ENCODE measurements at regions not wholly inside any gene's neighbourhood (a gene's known extent, or its start where the extent isn't known, plus 50 kb on each side); places are given as distances from the start of the nearest gene placed in this dataset.

DNA sequence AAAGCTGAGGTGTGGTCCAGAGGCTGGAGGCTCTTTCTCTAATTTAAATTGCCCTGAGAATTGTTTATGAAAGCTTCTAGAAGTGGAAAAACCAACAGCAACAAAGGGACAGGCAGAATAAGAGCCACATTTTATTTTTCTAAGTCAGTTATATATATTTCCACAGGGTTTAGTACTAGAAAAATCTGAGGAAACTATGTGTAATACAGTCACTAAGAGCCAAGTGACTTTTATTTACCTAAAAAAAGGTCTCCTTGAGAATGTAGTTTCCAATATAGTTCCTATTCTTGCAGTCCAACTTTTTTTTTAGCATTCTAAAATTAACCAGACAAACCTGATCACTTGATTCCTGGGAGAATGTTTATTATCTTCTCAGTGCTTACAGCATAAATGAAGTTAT is 296.6 kb upstream of the MYOCD start:
- Histone ChIP-seq H3K9me3 (ENCODE audit: control insufficient read depth, low read length) (no peaks in the 10 kb centered on the region), H3K27me3 (ENCODE audit: control insufficient read depth in 1 of 2, insufficient read depth in 2 of 2, low read length in 1 of 2) (no peaks in the 10 kb centered on the region), H3K27ac (ENCODE audit: low read depth in 1 of 2, low read length in 2 of 2) (peak overlapping the region in 1 of 2 donors; percentile 76), H3K36me3 (ENCODE audit: control insufficient read depth in 1 of 2, insufficient read depth in 2 of 2, low read length in 1 of 2) (no peaks in the 10 kb centered on the region), H3K4me1 (ENCODE audit: control insufficient read depth in 1 of 2, insufficient read depth in 2 of 2, low read length in 2 of 2) (peaks cover 0 to 7% of the 10 kb centered on the region in 2 donors), H3K4me3 (ENCODE audit: low read length in 2 of 2) (no peak overlapping the region)
- ATAC-seq (ENCODE audit: low FRiP score) (peak; percentile 61), DNase-seq (no peak)
- intact Hi-C loops (cut with DNase I) = loop anchor here (5.0 to 10.0 kb wide), 5 partner anchors 87 to 356 kb away; partner anchors contain the start of gene MYOCD (in 1 of the 2)

DNA sequence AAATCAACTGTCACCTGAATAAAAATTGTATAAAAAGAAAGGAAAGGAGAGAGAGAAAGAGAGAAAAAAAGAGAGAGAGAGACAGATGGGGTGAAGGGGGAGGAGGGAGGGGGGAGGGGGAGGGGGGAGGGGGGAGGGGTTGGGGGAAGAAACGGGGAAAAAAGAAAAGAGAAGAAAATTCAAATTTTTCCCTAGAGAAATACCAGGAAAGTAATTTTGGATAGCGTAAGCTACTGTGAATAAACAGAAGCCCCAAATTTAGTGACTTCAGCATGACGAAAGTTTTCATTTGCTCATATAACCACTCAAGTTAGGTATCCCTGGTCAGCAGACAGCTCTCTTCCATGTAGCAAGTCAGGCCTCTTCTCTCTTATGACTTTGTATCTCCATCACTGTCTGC is 289.4 kb upstream of the MYOCD start:
- Histone ChIP-seq H3K27ac (ENCODE audit: low read depth in 1 of 2, low read length in 2 of 2) (no peak overlapping the region), H3K9me3 (ENCODE audit: control insufficient read depth, low read length) (no peaks in the 10 kb centered on the region), H3K4me3 (ENCODE audit: low read length in 2 of 2) (no peak overlapping the region), H3K4me1 (ENCODE audit: control insufficient read depth in 1 of 2, insufficient read depth in 2 of 2, low read length in 2 of 2) (no peaks in the 10 kb centered on the region), H3K27me3 (ENCODE audit: control insufficient read depth in 1 of 2, insufficient read depth in 2 of 2, low read length in 1 of 2) (no peaks in the 10 kb centered on the region), H3K36me3 (ENCODE audit: control insufficient read depth in 1 of 2, insufficient read depth in 2 of 2, low read length in 1 of 2) (no peaks in the 10 kb centered on the region)
- WGBS, 2 donors = 79 to 98% methylated on average over 2 to 3 of the region's 3 CpGs
- no peak for ATAC-seq (ENCODE audit: low FRiP score)
- no peak for DNase-seq
- intact Hi-C loops (cut with DNase I) = no loop called here

DNA sequence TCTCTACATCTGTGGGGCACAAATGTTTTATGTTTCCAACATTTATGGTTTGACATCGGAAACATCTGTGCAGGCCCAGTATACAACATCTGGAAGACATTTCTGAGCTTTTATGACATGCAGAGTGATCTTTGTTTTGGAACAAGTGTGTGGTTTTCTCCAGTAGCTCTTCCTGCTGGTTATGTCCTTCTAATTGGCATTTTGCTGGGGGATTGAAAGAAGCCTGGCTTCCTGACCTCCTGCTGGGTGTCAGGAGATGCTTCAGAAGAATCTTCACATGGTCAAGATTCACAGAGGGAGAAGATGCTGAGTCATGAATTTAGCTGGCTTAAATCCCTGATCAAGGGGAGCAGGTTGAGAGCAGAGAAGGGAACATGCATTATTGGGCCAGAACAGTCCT is 279.5 kb upstream of the MYOCD start:
- Histone ChIP-seq H3K36me3 (ENCODE audit: control insufficient read depth in 1 of 2, insufficient read depth in 2 of 2, low read length in 1 of 2) (no peaks in the 10 kb centered on the region), H3K4me1 (ENCODE audit: control insufficient read depth in 1 of 2, insufficient read depth in 2 of 2, low read length in 2 of 2) (no peaks in the 10 kb centered on the region), H3K4me3 (ENCODE audit: low read length in 2 of 2) (no peak overlapping the region), H3K27me3 (ENCODE audit: control insufficient read depth in 1 of 2, insufficient read depth in 2 of 2, low read length in 1 of 2) (no peaks in the 10 kb centered on the region), H3K9me3 (ENCODE audit: control insufficient read depth, low read length) (no peaks in the 10 kb centered on the region), H3K27ac (ENCODE audit: low read depth in 1 of 2, low read length in 2 of 2) (no peak overlapping the region)
- intact Hi-C loops (cut with DNase I) = no loop called here
- WGBS, 2 donors = 60 to 73% methylated on average over 1 of the region's 1 CpG
- ATAC-seq (ENCODE audit: low FRiP score) = no peak
- DNase-seq = no peak

DNA sequence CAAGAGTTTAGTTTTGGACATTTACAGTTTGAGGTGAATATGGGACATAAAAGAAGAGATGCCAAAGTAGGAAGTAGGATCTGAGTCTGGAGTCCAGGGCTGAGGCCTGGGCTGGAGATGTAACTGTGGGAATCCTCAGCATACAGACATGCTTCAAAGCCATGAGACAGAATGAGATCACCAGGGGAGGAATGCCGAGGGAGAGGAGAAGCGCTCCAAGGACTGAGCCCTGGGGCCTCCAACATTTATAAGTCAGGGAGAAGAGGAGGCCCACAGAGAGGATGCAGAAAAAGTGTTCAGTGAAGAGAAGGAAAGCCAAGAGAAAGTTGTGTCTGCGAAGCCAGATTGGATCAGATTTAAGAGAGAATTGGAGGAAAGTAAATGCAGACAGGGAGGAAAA is 277.5 kb upstream of the MYOCD start:
- DNase-seq (no peak), ATAC-seq (ENCODE audit: low FRiP score) (no peak)
- no peaks in the 10 kb centered on the region for H3K27me3 ChIP-seq (ENCODE audit: control insufficient read depth in 1 of 2, insufficient read depth in 2 of 2, low read length in 1 of 2)
- intact Hi-C loops (cut with DNase I) = no loop called here
- H3K4me1 ChIP-seq (ENCODE audit: control insufficient read depth in 1 of 2, insufficient read depth in 2 of 2, low read length in 2 of 2) = no peaks in the 10 kb centered on the region
- no peak overlapping the region for H3K4me3 ChIP-seq (ENCODE audit: low read length in 2 of 2)
- no peak overlapping the region for H3K27ac ChIP-seq (ENCODE audit: low read depth in 1 of 2, low read length in 2 of 2)
- H3K9me3 ChIP-seq (ENCODE audit: control insufficient read depth, low read length) = no peaks in the 10 kb centered on the region
- 93 to 96% methylated on average over 3 of the region's 3 CpGs for WGBS, 2 donors
- no peaks in the 10 kb centered on the region for H3K36me3 ChIP-seq (ENCODE audit: control insufficient read depth in 1 of 2, insufficient read depth in 2 of 2, low read length in 1 of 2)

DNA sequence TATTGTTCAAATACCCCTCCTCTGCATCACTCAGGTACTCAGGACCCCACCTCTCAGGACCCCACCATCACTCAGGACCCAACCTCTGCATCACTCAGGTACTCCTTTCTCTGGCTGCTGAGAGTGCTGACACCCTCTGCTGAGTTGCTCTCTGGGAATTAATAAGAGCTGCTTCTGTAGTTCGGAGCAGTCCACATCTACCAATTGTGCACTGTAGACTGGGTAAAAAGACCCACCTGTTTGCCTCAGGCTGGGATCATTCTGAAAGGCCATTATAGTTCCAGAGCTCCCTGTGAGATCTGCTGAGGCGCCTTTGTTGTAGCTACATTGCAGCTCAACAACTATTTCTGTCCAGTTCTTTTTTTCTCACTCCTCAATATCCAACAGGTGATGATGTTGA is 276.3 kb upstream of the MYOCD start:
- Histone ChIP-seq H3K36me3 (ENCODE audit: control insufficient read depth in 1 of 2, insufficient read depth in 2 of 2, low read length in 1 of 2) (no peaks in the 10 kb centered on the region), H3K27me3 (ENCODE audit: control insufficient read depth in 1 of 2, insufficient read depth in 2 of 2, low read length in 1 of 2) (no peaks in the 10 kb centered on the region), H3K4me1 (ENCODE audit: control insufficient read depth in 1 of 2, insufficient read depth in 2 of 2, low read length in 2 of 2) (no peaks in the 10 kb centered on the region), H3K27ac (ENCODE audit: low read depth in 1 of 2, low read length in 2 of 2) (no peak overlapping the region), H3K9me3 (ENCODE audit: control insufficient read depth, low read length) (no peaks in the 10 kb centered on the region), H3K4me3 (ENCODE audit: low read length in 2 of 2) (no peak overlapping the region)
- DNase-seq (no peak), ATAC-seq (ENCODE audit: low FRiP score) (no peak)
- 96 to 97% methylated on average over 2 of the region's 2 CpGs for WGBS, 2 donors
- intact Hi-C loops (cut with DNase I) = no loop called here

GRCh38 chr17:12390631-12391030 is 275.1 kb upstream of the MYOCD start:
- no peak overlapping the region for H3K4me3 ChIP-seq (ENCODE audit: low read length in 2 of 2)
- no peaks in the 10 kb centered on the region for H3K27me3 ChIP-seq (ENCODE audit: control insufficient read depth in 1 of 2, insufficient read depth in 2 of 2, low read length in 1 of 2)
- no peak for ATAC-seq (ENCODE audit: low FRiP score)
- WGBS, 2 donors = 73% methylated on average over 4 of the region's 4 CpGs
- H3K36me3 ChIP-seq (ENCODE audit: control insufficient read depth in 1 of 2, insufficient read depth in 2 of 2, low read length in 1 of 2) = no peaks in the 10 kb centered on the region
- no peaks in the 10 kb centered on the region for H3K4me1 ChIP-seq (ENCODE audit: control insufficient read depth in 1 of 2, insufficient read depth in 2 of 2, low read length in 2 of 2)
- no peak for DNase-seq
- H3K9me3 ChIP-seq (ENCODE audit: control insufficient read depth, low read length) = no peaks in the 10 kb centered on the region
- H3K27ac ChIP-seq (ENCODE audit: low read depth in 1 of 2, low read length in 2 of 2) = no peak overlapping the region
- intact Hi-C loops (cut with DNase I) = no loop called here

GRCh38 chr17:12391468-12391867 is 274.2 kb upstream of the MYOCD start:
- ATAC-seq (ENCODE audit: low FRiP score) (no peak), DNase-seq (no peak)
- no peaks in the 10 kb centered on the region for H3K9me3 ChIP-seq (ENCODE audit: control insufficient read depth, low read length)
- H3K4me3 ChIP-seq (ENCODE audit: low read length in 2 of 2) = no peak overlapping the region
- H3K27me3 ChIP-seq (ENCODE audit: control insufficient read depth in 1 of 2, insufficient read depth in 2 of 2, low read length in 1 of 2) = no peaks in the 10 kb centered on the region
- WGBS, 2 donors = 29% methylated on average over 3 of the region's 3 CpGs
- H3K4me1 ChIP-seq (ENCODE audit: control insufficient read depth in 1 of 2, insufficient read depth in 2 of 2, low read length in 2 of 2) = no peaks in the 10 kb centered on the region
- H3K36me3 ChIP-seq (ENCODE audit: control insufficient read depth in 1 of 2, insufficient read depth in 2 of 2, low read length in 1 of 2) = no peaks in the 10 kb centered on the region
- intact Hi-C loops (cut with DNase I) = no loop called here
- no peak overlapping the region for H3K27ac ChIP-seq (ENCODE audit: low read depth in 1 of 2, low read length in 2 of 2)

- ATAC-seq (ENCODE audit: low FRiP score) = no peak
- no peak overlapping the region for H3K27ac ChIP-seq (ENCODE audit: low read depth in 1 of 2, low read length in 2 of 2)
Observed at GRCh38 chr17:12395733-12396354, 269.8 kb upstream of the MYOCD start.

GRCh38 chr17:12398441-12399051 is 267.1 kb upstream of the MYOCD start:
- no peaks in the 10 kb centered on the region for H3K9me3 ChIP-seq (ENCODE audit: control insufficient read depth, low read length)
- no peak for DNase-seq
- H3K36me3 ChIP-seq (ENCODE audit: control insufficient read depth in 1 of 2, insufficient read depth in 2 of 2, low read length in 1 of 2) = no peaks in the 10 kb centered on the region
- no peaks in the 10 kb centered on the region for H3K27me3 ChIP-seq (ENCODE audit: control insufficient read depth in 1 of 2, insufficient read depth in 2 of 2, low read length in 1 of 2)
- no peak overlapping the region for H3K4me3 ChIP-seq (ENCODE audit: low read length in 2 of 2)
- 16 to 24% methylated on average over 8 of the region's 8 CpGs for WGBS, 2 donors
- ATAC-seq (ENCODE audit: low FRiP score) = no peak
- H3K27ac ChIP-seq (ENCODE audit: low read depth in 1 of 2, low read length in 2 of 2) = no peak overlapping the region
- intact Hi-C loops (cut with DNase I) = no loop called here
- H3K4me1 ChIP-seq (ENCODE audit: control insufficient read depth in 1 of 2, insufficient read depth in 2 of 2, low read length in 2 of 2) = peaks cover under 1 to 5% of the 10 kb centered on the region in 2 donors

More at GRCh38 chr17:12395733-12396354, 269.8 kb upstream of the MYOCD start:
- DNase-seq = no peak
- Histone ChIP-seq H3K4me3 (ENCODE audit: low read length in 2 of 2) (no peak overlapping the region), H3K9me3 (ENCODE audit: control insufficient read depth, low read length) (no peaks in the 10 kb centered on the region), H3K36me3 (ENCODE audit: control insufficient read depth in 1 of 2, insufficient read depth in 2 of 2, low read length in 1 of 2) (no peaks in the 10 kb centered on the region), H3K27me3 (ENCODE audit: control insufficient read depth in 1 of 2, insufficient read depth in 2 of 2, low read length in 1 of 2) (no peaks in the 10 kb centered on the region), H3K4me1 (ENCODE audit: control insufficient read depth in 1 of 2, insufficient read depth in 2 of 2, low read length in 2 of 2) (peaks cover 0 to 2% of the 10 kb centered on the region in 2 donors)
- intact Hi-C loops (cut with DNase I) = no loop called here
- WGBS, 2 donors = 81 to 84% methylated on average over 5 of the region's 5 CpGs
